ENCODE measurements at regions not wholly inside any gene's neighbourhood (a gene's known extent, or its start where the extent isn't known, plus 50 kb on each side); places are given as distances from the start of the nearest gene placed in this dataset.

DNA sequence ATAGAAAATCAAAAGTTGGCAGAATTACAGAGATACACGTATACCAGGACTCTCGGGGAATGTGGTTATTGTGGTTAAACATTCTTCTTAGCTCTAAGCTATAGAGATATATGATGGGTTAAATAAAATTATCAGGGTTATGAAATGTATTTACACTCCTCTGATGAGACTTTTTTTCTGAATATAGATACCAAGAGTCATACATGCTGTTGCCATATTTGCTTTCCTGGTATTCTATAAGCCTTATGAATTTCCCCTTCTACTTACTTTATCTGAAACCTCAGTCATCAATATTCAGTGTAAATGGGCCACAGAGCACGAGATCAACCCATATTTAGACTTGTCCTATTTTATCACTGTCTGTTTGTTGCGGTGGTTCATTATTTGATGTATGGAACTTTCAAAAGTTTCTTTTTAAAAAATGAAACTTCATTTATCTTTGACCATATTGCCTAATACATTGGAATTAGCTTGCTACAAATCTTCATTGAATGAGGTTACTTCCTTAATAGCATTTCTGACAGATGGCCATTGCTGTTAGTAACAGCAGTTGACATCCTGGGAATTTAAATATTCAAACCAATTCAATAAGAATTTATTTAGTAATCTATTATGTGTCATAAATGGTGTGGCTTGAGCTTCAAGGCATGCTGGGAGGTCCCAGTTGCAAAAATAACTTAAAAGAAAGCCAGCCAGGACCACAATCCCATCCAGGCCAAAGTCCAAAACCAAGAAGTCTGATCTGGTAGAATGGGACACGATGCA lies 393.5 kb downstream of the PCNX1 start:
- ATAC-seq (ENCODE audit: low FRiP score) (no peak), DNase-seq (ENCODE audit: low spot score) (no peak)
- TF ChIP-seq, protein P1, sequence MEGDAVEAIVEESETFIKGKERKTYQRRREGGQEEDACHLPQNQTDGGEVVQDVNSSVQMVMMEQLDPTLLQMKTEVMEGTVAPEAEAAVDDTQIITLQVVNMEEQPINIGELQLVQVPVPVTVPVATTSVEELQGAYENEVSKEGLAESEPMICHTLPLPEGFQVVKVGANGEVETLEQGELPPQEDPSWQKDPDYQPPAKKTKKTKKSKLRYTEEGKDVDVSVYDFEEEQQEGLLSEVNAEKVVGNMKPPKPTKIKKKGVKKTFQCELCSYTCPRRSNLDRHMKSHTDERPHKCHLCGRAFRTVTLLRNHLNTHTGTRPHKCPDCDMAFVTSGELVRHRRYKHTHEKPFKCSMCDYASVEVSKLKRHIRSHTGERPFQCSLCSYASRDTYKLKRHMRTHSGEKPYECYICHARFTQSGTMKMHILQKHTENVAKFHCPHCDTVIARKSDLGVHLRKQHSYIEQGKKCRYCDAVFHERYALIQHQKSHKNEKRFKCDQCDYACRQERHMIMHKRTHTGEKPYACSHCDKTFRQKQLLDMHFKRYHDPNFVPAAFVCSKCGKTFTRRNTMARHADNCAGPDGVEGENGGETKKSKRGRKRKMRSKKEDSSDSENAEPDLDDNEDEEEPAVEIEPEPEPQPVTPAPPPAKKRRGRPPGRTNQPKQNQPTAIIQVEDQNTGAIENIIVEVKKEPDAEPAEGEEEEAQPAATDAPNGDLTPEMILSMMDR (IDR thresholded peaks at IDR 0.05): no peak

DNA sequence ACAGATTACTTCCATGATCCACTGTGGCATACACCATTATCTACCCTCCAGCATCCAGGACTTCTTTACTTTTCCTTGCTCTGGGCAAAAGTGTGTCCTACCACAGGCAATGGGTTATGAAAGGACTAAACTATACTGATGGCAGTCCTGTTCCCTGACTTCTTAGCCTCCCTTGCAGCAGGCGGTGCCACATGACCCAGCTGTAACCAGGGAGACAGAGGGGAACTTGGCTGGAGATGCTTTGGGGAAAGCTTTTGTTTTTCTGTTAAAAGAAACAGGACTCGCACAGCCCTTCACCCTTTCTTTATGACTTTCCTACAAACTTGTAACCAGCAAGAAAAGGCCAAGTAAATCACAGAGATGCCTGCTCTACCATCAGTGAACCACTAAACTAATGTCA lies 394.4 kb downstream of the PCNX1 start:
- DNase-seq (ENCODE audit: low spot score): no peak
- no peak for ATAC-seq (ENCODE audit: low FRiP score)

GRCh38 chr14:71304690-71305089 lies 397.4 kb downstream of the PCNX1 start:
- no peak for ATAC-seq (ENCODE audit: low FRiP score)
- TF ChIP-seq, protein P1 (IDR thresholded peaks at IDR 0.05): no peak

More for the DNA sequence above, 394.4 kb downstream of the PCNX1 start:
- TF ChIP-seq, protein P1 (IDR thresholded peaks at IDR 0.05): no peak

GRCh38 chr14:71308671-71309070 lies 401.4 kb downstream of the PCNX1 start:
- TF ChIP-seq, protein P1 (IDR thresholded peaks at IDR 0.05): no peak

More at GRCh38 chr14:71304690-71305089, 397.4 kb downstream of the PCNX1 start:
- no peak for DNase-seq (ENCODE audit: low spot score)

GRCh38 chr14:71309756-71310155 lies 402.5 kb downstream of the PCNX1 start:
- no peak for ATAC-seq (ENCODE audit: low FRiP score)

More at GRCh38 chr14:71308671-71309070, 401.4 kb downstream of the PCNX1 start:
- DNase-seq (ENCODE audit: low spot score) (no peak), ATAC-seq (ENCODE audit: low FRiP score) (no peak)

GRCh38 chr14:71311061-71311460 lies 403.8 kb downstream of the PCNX1 start:
- DNase-seq (ENCODE audit: low spot score) (no peak), ATAC-seq (ENCODE audit: low FRiP score) (no peak)
- TF ChIP-seq, protein P1 (IDR thresholded peaks at IDR 0.05): no peak

More at GRCh38 chr14:71309756-71310155, 402.5 kb downstream of the PCNX1 start:
- no peak for DNase-seq (ENCODE audit: low spot score)
- TF ChIP-seq, protein P1 (IDR thresholded peaks at IDR 0.05): no peak

- TF ChIP-seq, protein P1 (IDR thresholded peaks at IDR 0.05): no peak
- DNase-seq (ENCODE audit: low spot score): no peak
- no peak for ATAC-seq (ENCODE audit: low FRiP score)
These were observed 407.5 kb downstream of the PCNX1 start for GRCh38 chr14:71314717-71315116.
